H9 (cell line): ENCODE measurements at regions not wholly inside any gene's neighbourhood (a gene's known extent, or its start where the extent isn't known, plus 50 kb on each side); places are given as distances from the start of the nearest gene placed in this dataset.

ENCODE experiments used
- DNase-seq: peaks from one replicate; pipeline ENCODE4 v3.0.0-alpha.2; 2017
- H2AFZ ChIP-seq: one replicate; pipeline ENCODE4 v1.6.1; 2013; ENCODE audit warnings: mild to moderate bottlenecking, low read length, control low read depth, moderate library complexity
- H2AK5ac ChIP-seq: 2 replicates; pipeline ENCODE4 v1.6.1; 2013; ENCODE audit warnings: low read length, control low read depth, mixed read lengths; ENCODE audit not compliant: insufficient read length
- H2BK120ac ChIP-seq: one replicate; pipeline ENCODE4 v1.6.1; 2013; ENCODE audit warnings: low read depth, mild to moderate bottlenecking, low read length, control low read depth, inconsistent platforms; ENCODE audit not compliant: poor library complexity, severe bottlenecking
- H2BK12ac ChIP-seq: 2 replicates; pipeline ENCODE4 v1.6.1; 2013; ENCODE audit warnings: low read length, control low read depth, mixed read lengths, low read depth; ENCODE audit not compliant: insufficient read length
- H2BK15ac ChIP-seq: 2 replicates; pipeline ENCODE4 v1.6.1; 2013; ENCODE audit warnings: low read depth, low read length, control low read depth
- H2BK20ac ChIP-seq: one replicate; pipeline ENCODE4 v1.6.1; 2013; ENCODE audit warnings: low read depth, mild to moderate bottlenecking, low read length, control low read depth, inconsistent platforms; ENCODE audit not compliant: poor library complexity, severe bottlenecking
- H2BK5ac ChIP-seq: 2 replicates; pipeline ENCODE4 v1.6.1; 2013; ENCODE audit warnings: low read length, control low read depth, mixed read lengths; ENCODE audit not compliant: insufficient read length
- H3K14ac ChIP-seq: 2 replicates; pipeline ENCODE4 v1.6.1; 2013; ENCODE audit warnings: low read length, control low read depth; ENCODE audit not compliant: insufficient read depth
- H3K18ac ChIP-seq: 2 replicates; pipeline ENCODE4 v1.6.1; 2013; ENCODE audit warnings: low read depth, mild to moderate bottlenecking, mixed read lengths, low read length, control low read depth; ENCODE audit not compliant: insufficient read length
- H3K23ac ChIP-seq: 2 replicates; pipeline ENCODE4 v1.6.1; 2013; ENCODE audit warnings: low read length, control low read depth, mixed read lengths, low read depth; ENCODE audit not compliant: insufficient read length
- H3K23me2 ChIP-seq: 2 replicates; pipeline ENCODE4 v1.6.1; 2013; ENCODE audit warnings: low read depth, mild to moderate bottlenecking, mixed read lengths, low read length, control low read depth; ENCODE audit not compliant: insufficient read length, poor library complexity, severe bottlenecking
- H3K27ac ChIP-seq: 2 replicates; pipeline ENCODE4 v1.5.1; 2013; ENCODE audit warnings: low read length, control low read depth, mixed read lengths, low read depth; ENCODE audit not compliant: insufficient read length
- H3K27me3 ChIP-seq: 2 replicates; pipeline ENCODE4 v1.6.1; 2013; ENCODE audit warnings: low read length, control low read depth, inconsistent platforms; ENCODE audit not compliant: insufficient read depth
- H3K4ac ChIP-seq: 2 replicates; pipeline ENCODE4 v1.6.1; 2013; ENCODE audit warnings: low read depth, mild to moderate bottlenecking, control low read depth, inconsistent platforms, low read length, moderate library complexity
- H3K4me1 ChIP-seq: 2 replicates; pipeline ENCODE4 v1.6.1; 2013; ENCODE audit warnings: low read length, control low read depth, inconsistent platforms; ENCODE audit not compliant: insufficient read depth
- H3K4me2 ChIP-seq: 2 replicates; pipeline ENCODE4 v1.6.1; 2013; ENCODE audit warnings: low read length, control low read depth, mixed read lengths; ENCODE audit not compliant: insufficient read length, insufficient read depth
- H3K56ac ChIP-seq: 2 replicates; pipeline ENCODE4 v1.6.1; 2013; ENCODE audit warnings: low read depth, mild to moderate bottlenecking, mixed read lengths, low read length, control low read depth; ENCODE audit not compliant: insufficient read length
- H3K79me1 ChIP-seq: 2 replicates; pipeline ENCODE4 v1.6.1; 2013; ENCODE audit warnings: low read depth, mild to moderate bottlenecking, moderate library complexity, low read length, control low read depth, inconsistent platforms; ENCODE audit not compliant: insufficient read depth, poor library complexity, severe bottlenecking
- H3K79me2 ChIP-seq: 2 replicates; pipeline ENCODE4 v1.6.1; 2013; ENCODE audit warnings: low read length, control low read depth, inconsistent platforms; ENCODE audit not compliant: insufficient read depth
- H3K9ac ChIP-seq: 2 replicates; pipeline ENCODE4 v1.6.1; 2013; ENCODE audit warnings: low read length, control low read depth, mixed read lengths; ENCODE audit not compliant: insufficient read length; ENCODE audit errors: extremely low read depth
- H3K9me3 ChIP-seq: one replicate; pipeline ENCODE4 v1.6.1; 2013; ENCODE audit warnings: low read depth, low read length, inconsistent platforms; ENCODE audit not compliant: control insufficient read depth
- H3T11ph ChIP-seq: one replicate; pipeline ENCODE4 v1.6.1; 2013; ENCODE audit warnings: mild to moderate bottlenecking, low read length, control low read depth, inconsistent platforms
- H4K20me1 ChIP-seq: one replicate; pipeline ENCODE4 v1.6.1; 2013; ENCODE audit not compliant: control insufficient read depth, insufficient read length, insufficient read depth
- H4K5ac ChIP-seq: 2 replicates; pipeline ENCODE4 v1.6.1; 2013; ENCODE audit warnings: low read depth, mild to moderate bottlenecking, mixed read lengths, low read length, control low read depth; ENCODE audit not compliant: insufficient read length
- H4K8ac ChIP-seq: replicated peaks from 2 replicates; pipeline ENCODE4 v1.6.1; 2013; ENCODE audit warnings: low read length, control low read depth, mixed read lengths, low read depth; ENCODE audit not compliant: insufficient read length
- H4K91ac ChIP-seq: 2 replicates; pipeline ENCODE4 v1.6.1; 2013; ENCODE audit warnings: low read depth, mild to moderate bottlenecking, moderate library complexity, mixed read lengths, low read length, control low read depth; ENCODE audit not compliant: insufficient read length
- H3K27ac Mint-ChIP-seq, 3 experiments: 2 replicates in 2 of 3; 3 replicates in 1 of 3; pipeline ENCODE4 v1.8.0; 2020 to 2021; ENCODE audit warnings: mixed read lengths in 3 of 3, mild to moderate bottlenecking in 1 of 3, moderate library complexity in 1 of 3
- H3K27me3 Mint-ChIP-seq: 2 replicates; pipeline ENCODE4 v1.8.0; 2021; ENCODE audit warnings: low read depth, mild to moderate bottlenecking, moderate library complexity, mixed read lengths
- H3K36me3 Mint-ChIP-seq, 3 experiments: 2 replicates in 2 of 3; 3 replicates in 1 of 3; pipeline ENCODE4 v1.8.0; 2020 to 2021; ENCODE audit warnings: low read depth in 3 of 3, mixed read lengths in 3 of 3; ENCODE audit not compliant: insufficient read depth in 1 of 3
- H3K4me1 Mint-ChIP-seq, 2 experiments: 2 replicates each; pipeline ENCODE4 v1.8.0; 2020; ENCODE audit warnings: mixed read lengths in 2 of 2
- H3K4me3 Mint-ChIP-seq, 2 experiments: 2 replicates in 1 of 2; 3 replicates in 1 of 2; pipeline ENCODE4 v1.8.0; 2020 to 2021; ENCODE audit warnings: mild to moderate bottlenecking in 2 of 2, mixed read lengths in 2 of 2, moderate library complexity in 1 of 2
- H3K9me3 Mint-ChIP-seq, 2 experiments: 2 replicates in 1 of 2; 3 replicates in 1 of 2; pipeline ENCODE4 v1.8.0; 2020; ENCODE audit warnings: mild to moderate bottlenecking in 2 of 2, mixed read lengths in 2 of 2, moderate library complexity in 1 of 2
- CTCF ChIP-seq: fragments of 200-600 bp; sonication (generic); conservative IDR thresholded peaks from 3 replicates; pipeline ENCODE4 v1.8.0; 2021; ENCODE audit warnings: antibody characterized with exemption, mild to moderate bottlenecking

- H3K4me1 ChIP-seq: no peaks in the 10 kb centered on the region
- no peak overlapping the region for H4K91ac ChIP-seq
- H2BK12ac ChIP-seq: no peak overlapping the region
- no peak overlapping the region for H4K5ac ChIP-seq
- no peaks in the 10 kb centered on the region for H3K23me2 ChIP-seq
- no peak overlapping the region for H3K9ac ChIP-seq
- no peaks in the 10 kb centered on the region for H3K9me3 ChIP-seq
- H2BK5ac ChIP-seq: no peak overlapping the region
- peaks cover 0 to 2% (median 0%) of the 10 kb centered on the region in 3 experiments; a peak in 2 of 7 replicates for H3K36me3 Mint-ChIP-seq
- H3K27me3 Mint-ChIP-seq: no peaks in the 10 kb centered on the region
- no peak overlapping the region for H2AFZ ChIP-seq
- H3K4ac ChIP-seq: no peak overlapping the region
- no peaks in the 10 kb centered on the region for H4K20me1 ChIP-seq
- no peak overlapping the region for H2BK20ac ChIP-seq
- TF ChIP-seq CTCF: no peak
- H3K56ac ChIP-seq: no peak overlapping the region
- H3K79me2 ChIP-seq: no peaks in the 10 kb centered on the region
- H3K4me3 Mint-ChIP-seq: no peak overlapping the region
- H3K4me2 ChIP-seq: no peak overlapping the region
- no peak overlapping the region for H3K23ac ChIP-seq
- H3K79me1 ChIP-seq: no peaks in the 10 kb centered on the region
- H3K27ac Mint-ChIP-seq: no peak overlapping the region; a peak in 1 of 7 replicates
- H2BK120ac ChIP-seq: no peak overlapping the region
- no peak overlapping the region for H2BK15ac ChIP-seq
- no peaks in the 10 kb centered on the region for H3K27me3 ChIP-seq
- no peak overlapping the region for H2AK5ac ChIP-seq
- H3K18ac ChIP-seq: no peak overlapping the region
- H3K9me3 Mint-ChIP-seq: peaks cover 2 to 5% of the 10 kb centered on the region in 2 experiments; a peak in 2 of 5 replicates
- no peak overlapping the region; the same call in 1 of the 2 replicates for H3K14ac ChIP-seq
- DNase-seq: no peak
- no peaks in the 10 kb centered on the region for H3K4me1 Mint-ChIP-seq
- no peak overlapping the region for H3T11ph ChIP-seq
- no peak overlapping the region for H3K27ac ChIP-seq
- no peak overlapping the region for H4K8ac ChIP-seq
Observed at GRCh38 chr6:140718021-140718420, 1343.6 kb upstream of the CITED2 start.
